Uterus (tissue), 2 donors: ENCODE measurements at regions not wholly inside any gene's neighbourhood (a gene's known extent, or its start where the extent isn't known, plus 50 kb on each side); places are given as distances from the start of the nearest gene placed in this dataset.

Source experiments
- POLR2A ChIP-seq, 2 donors: fragments of 450-650 bp; IDR thresholded peaks; one replicate each; pipeline ENCODE4 v1.6.1; 2016; ENCODE audit warnings: antibody characterized with exemption in 2 of 2, mild to moderate bottlenecking in 1 of 2, moderate library complexity in 1 of 2
- TF ChIP-seq, protein P1 (sequence below), 4 experiments: fragments of 200-600 bp in 2 of 4; fragments of 450-650 bp in 2 of 4; sonication (generic) in 2 of 4; IDR thresholded peaks; one replicate each; pipeline ENCODE4 v1.5.1; 2016 to 2019; ENCODE audit warnings: antibody characterized with exemption in 4 of 4, mild to moderate bottlenecking in 2 of 4, moderate library complexity in 1 of 4

DNA sequence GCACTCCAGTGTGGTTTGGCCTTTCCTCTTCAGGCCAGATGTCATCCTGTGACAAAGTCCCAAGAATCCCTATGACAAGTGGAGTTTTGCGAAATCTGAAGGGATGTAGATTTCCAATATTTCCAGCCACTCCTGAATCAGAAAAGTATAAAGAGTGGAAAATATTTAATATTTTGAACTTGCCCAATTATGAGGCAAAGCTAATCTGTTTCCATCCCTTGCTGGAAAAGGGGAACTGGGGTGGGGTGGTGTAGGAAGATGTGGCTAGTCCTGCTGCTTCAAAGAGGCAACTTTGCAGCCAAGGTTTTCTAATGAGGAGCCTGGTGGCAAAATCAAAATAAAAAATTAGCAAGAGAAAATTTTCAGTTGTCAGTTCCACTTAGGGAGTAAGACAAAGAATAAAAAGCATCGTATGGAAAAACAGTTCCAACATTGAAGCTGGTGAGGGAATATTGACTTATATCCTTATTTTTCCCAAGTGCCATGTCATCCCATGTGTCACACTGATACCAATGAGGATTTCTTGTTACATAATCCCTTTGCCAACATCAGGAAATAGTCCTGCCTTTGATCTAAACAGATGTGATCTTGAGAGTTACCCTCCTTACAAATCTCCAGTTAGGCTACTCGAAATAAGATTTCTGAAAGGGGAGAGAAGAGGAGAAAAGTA lies 480.0 kb upstream of the JARID2 start:
- TF ChIP-seq, protein P1, sequence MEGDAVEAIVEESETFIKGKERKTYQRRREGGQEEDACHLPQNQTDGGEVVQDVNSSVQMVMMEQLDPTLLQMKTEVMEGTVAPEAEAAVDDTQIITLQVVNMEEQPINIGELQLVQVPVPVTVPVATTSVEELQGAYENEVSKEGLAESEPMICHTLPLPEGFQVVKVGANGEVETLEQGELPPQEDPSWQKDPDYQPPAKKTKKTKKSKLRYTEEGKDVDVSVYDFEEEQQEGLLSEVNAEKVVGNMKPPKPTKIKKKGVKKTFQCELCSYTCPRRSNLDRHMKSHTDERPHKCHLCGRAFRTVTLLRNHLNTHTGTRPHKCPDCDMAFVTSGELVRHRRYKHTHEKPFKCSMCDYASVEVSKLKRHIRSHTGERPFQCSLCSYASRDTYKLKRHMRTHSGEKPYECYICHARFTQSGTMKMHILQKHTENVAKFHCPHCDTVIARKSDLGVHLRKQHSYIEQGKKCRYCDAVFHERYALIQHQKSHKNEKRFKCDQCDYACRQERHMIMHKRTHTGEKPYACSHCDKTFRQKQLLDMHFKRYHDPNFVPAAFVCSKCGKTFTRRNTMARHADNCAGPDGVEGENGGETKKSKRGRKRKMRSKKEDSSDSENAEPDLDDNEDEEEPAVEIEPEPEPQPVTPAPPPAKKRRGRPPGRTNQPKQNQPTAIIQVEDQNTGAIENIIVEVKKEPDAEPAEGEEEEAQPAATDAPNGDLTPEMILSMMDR (IDR thresholded peaks at IDR 0.05), result no peak
- no peak for TF ChIP-seq POLR2A (IDR thresholded peaks at IDR 0.05)
